Endothelial cell of umbilical vein (primary cell): ENCODE measurements at regions not wholly inside any gene's neighbourhood (a gene's known extent, or its start where the extent isn't known, plus 50 kb on each side); places are given as distances from the start of the nearest gene placed in this dataset.

Experiments
- EZH2 ChIP-seq: IDR thresholded peaks from 2 replicates; pipeline ENCODE4 v1.6.1; 2012; ENCODE audit warnings: borderline replicate concordance, low read depth, mild to moderate bottlenecking, moderate library complexity, low read length, inconsistent platforms; ENCODE audit not compliant: severe bottlenecking
- JUN ChIP-seq: IDR thresholded peaks from 2 replicates; pipeline ENCODE4 v1.6.1; 2011; ENCODE audit warnings: borderline replicate concordance, low read depth; ENCODE audit not compliant: insufficient read length, insufficient read depth
- POLR2A ChIP-seq: IDR thresholded peaks from 2 replicates; pipeline ENCODE4 v1.6.1; 2012; ENCODE audit warnings: low read depth, mild to moderate bottlenecking, control low read depth, low read length
- POLR2AphosphoS5 ChIP-seq: IDR thresholded peaks from 2 replicates; pipeline ENCODE4 v1.6.1; 2012; ENCODE audit warnings: low read depth, mild to moderate bottlenecking, control low read depth, low read length, moderate library complexity; ENCODE audit not compliant: insufficient read depth
- TF ChIP-seq, protein P1 (sequence below): IDR thresholded peaks from 2 replicates; pipeline ENCODE4 v1.6.1; 2011; ENCODE audit not compliant: insufficient read depth, insufficient read length
- TF ChIP-seq, protein P2 (sequence below), 2 donors: IDR thresholded peaks; 1 replicate in 1 of 2; 2 replicates in 1 of 2; pipeline ENCODE4 v1.5.1; 2011; ENCODE audit warnings: low read length in 2 of 2, mild to moderate bottlenecking in 2 of 2, moderate library complexity in 2 of 2, control low read depth in 1 of 2, inconsistent platforms in 1 of 2, low read depth in 1 of 2; ENCODE audit not compliant: insufficient read depth in 1 of 2; ENCODE audit errors: extremely low read depth in 1 of 2

DNA sequence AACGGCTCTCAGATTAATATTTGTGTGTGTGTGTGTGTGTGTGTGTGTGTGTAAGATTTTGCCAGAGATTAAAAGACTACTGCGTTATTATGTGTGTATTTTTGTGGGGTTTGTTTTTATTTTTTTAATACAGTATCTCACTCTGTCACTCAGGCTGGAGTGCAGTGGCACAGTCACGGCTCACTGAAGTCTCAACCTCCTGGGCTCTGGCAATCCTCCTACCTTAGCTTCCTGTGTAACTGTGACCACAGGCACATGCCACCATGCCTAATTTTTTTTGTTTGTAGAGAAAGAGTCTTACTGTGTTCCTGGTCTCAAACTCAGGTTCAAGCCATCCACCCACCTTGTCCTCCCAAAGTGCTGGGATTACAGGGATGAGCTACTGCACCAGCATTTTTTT is 87.2 kb downstream of the CYB561 start:
- TF ChIP-seq POLR2A (no peak), EZH2 (no peak), POLR2AphosphoS5 (no peak), JUN (no peak)
- TF ChIP-seq, protein P1, sequence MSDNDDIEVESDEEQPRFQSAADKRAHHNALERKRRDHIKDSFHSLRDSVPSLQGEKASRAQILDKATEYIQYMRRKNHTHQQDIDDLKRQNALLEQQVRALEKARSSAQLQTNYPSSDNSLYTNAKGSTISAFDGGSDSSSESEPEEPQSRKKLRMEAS, result no peak
- TF ChIP-seq, protein P2, sequence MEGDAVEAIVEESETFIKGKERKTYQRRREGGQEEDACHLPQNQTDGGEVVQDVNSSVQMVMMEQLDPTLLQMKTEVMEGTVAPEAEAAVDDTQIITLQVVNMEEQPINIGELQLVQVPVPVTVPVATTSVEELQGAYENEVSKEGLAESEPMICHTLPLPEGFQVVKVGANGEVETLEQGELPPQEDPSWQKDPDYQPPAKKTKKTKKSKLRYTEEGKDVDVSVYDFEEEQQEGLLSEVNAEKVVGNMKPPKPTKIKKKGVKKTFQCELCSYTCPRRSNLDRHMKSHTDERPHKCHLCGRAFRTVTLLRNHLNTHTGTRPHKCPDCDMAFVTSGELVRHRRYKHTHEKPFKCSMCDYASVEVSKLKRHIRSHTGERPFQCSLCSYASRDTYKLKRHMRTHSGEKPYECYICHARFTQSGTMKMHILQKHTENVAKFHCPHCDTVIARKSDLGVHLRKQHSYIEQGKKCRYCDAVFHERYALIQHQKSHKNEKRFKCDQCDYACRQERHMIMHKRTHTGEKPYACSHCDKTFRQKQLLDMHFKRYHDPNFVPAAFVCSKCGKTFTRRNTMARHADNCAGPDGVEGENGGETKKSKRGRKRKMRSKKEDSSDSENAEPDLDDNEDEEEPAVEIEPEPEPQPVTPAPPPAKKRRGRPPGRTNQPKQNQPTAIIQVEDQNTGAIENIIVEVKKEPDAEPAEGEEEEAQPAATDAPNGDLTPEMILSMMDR (IDR thresholded peaks at IDR 0.05; ENCODE audit: extremely low read depth in 1 of 2, insufficient read depth in 1 of 2, low read depth in 1 of 2, low read length in 2 of 2), result no peak
